GM12878 (cell line): ENCODE measurements at regions not wholly inside any gene's neighbourhood (a gene's known extent, or its start where the extent isn't known, plus 50 kb on each side); places are given as distances from the start of the nearest gene placed in this dataset.

ENCODE experiments used
- EP300 ChIP-seq, 2 experiments: fragments of 150-350 bp in 1 of 2; IDR thresholded peaks; 2 replicates each; pipeline ENCODE4 v1.6.1; 2011 to 2012; ENCODE audit warnings: low read depth in 2 of 2, low read length in 2 of 2, borderline replicate concordance in 1 of 2, improper control_type of control experiment in 1 of 2, inconsistent platforms in 1 of 2; ENCODE audit not compliant: control insufficient read depth in 1 of 2
- FOXK2 ChIP-seq: fragments of 450-650 bp; IDR thresholded peaks from 2 replicates; pipeline ENCODE4 v1.6.1; 2017; ENCODE audit warnings: mild to moderate bottlenecking, moderate library complexity
- JUNB ChIP-seq: IDR thresholded peaks from 2 replicates; pipeline ENCODE4 v1.6.1; 2016; ENCODE audit warnings: antibody characterized with exemption, mild to moderate bottlenecking
- NRF1 ChIP-seq: conservative IDR thresholded peaks from 2 replicates; pipeline ENCODE4 v1.6.1; 2011; ENCODE audit warnings: mild to moderate bottlenecking, low read depth, low read length, improper control_type of control experiment
- POLR2A ChIP-seq: IDR thresholded peaks from 2 replicates; pipeline ENCODE4 v1.6.1; 2011; ENCODE audit warnings: low read depth, mild to moderate bottlenecking, low read length
- ZNF207 ChIP-seq: fragments of 450-650 bp; IDR thresholded peaks from 2 replicates; pipeline ENCODE4 v1.6.1; 2014; ENCODE audit warnings: antibody characterized with exemption, mild to moderate bottlenecking, borderline replicate concordance
- TF ChIP-seq, protein P1 (sequence below), 3 experiments: IDR thresholded peaks in 2 of 3; conservative IDR thresholded peaks in 1 of 3; 2 replicates each; pipeline ENCODE4 v1.5.1; 2011; ENCODE audit warnings: low read depth in 3 of 3, low read length in 3 of 3, mild to moderate bottlenecking in 3 of 3, control low read depth in 2 of 3, moderate library complexity in 2 of 3, inconsistent platforms in 1 of 3, mixed read lengths in 1 of 3; ENCODE audit not compliant: control insufficient read depth in 2 of 3, insufficient read depth in 1 of 3; ENCODE audit errors: extremely low read depth in 1 of 3
- TF ChIP-seq, protein P2 (sequence below): IDR thresholded peaks from 2 replicates; pipeline ENCODE4 v1.6.1; 2012; ENCODE audit warnings: mild to moderate bottlenecking, low read depth, low read length

DNA sequence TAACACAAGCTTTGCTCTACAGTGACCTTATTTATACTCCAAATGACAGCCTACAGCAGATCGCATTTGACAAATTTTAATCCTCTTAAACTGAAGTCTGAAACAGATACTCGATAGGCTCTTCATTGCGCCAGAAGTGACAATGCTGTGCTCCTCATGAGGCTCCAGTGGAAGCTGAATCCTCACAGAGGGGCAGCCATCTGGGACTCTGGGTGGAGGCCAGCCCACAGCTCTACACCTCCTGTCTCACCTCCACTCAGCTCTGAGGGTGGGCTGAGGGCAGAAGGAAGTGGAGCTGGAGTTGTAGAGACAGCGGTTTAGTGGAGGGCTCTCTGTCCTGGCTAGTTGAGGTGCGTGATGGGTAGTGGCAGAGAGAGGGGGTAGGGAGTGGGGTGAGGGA, 283.3 kb upstream of the ANKRD55 start:
- TF ChIP-seq, protein P1, sequence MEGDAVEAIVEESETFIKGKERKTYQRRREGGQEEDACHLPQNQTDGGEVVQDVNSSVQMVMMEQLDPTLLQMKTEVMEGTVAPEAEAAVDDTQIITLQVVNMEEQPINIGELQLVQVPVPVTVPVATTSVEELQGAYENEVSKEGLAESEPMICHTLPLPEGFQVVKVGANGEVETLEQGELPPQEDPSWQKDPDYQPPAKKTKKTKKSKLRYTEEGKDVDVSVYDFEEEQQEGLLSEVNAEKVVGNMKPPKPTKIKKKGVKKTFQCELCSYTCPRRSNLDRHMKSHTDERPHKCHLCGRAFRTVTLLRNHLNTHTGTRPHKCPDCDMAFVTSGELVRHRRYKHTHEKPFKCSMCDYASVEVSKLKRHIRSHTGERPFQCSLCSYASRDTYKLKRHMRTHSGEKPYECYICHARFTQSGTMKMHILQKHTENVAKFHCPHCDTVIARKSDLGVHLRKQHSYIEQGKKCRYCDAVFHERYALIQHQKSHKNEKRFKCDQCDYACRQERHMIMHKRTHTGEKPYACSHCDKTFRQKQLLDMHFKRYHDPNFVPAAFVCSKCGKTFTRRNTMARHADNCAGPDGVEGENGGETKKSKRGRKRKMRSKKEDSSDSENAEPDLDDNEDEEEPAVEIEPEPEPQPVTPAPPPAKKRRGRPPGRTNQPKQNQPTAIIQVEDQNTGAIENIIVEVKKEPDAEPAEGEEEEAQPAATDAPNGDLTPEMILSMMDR (IDR thresholded peaks at IDR 0.05 in 2 of 3, conservative IDR thresholded peaks at IDR 0.05 in 1 of 3; ENCODE audit: control insufficient read depth in 2 of 3, extremely low read depth in 1 of 3, insufficient read depth in 1 of 3, low read depth in 3 of 3, low read length in 3 of 3) = no peak
- TF ChIP-seq ZNF207 (no peak), POLR2A (no peak), NRF1 (no peak), JUNB (no peak), EP300 (IDR thresholded peaks at IDR 0.05; ENCODE audit: borderline replicate concordance in 1 of 2, control insufficient read depth in 1 of 2, low read depth in 2 of 2, low read length in 2 of 2) (no peak), FOXK2 (no peak)
- TF ChIP-seq, protein P2, sequence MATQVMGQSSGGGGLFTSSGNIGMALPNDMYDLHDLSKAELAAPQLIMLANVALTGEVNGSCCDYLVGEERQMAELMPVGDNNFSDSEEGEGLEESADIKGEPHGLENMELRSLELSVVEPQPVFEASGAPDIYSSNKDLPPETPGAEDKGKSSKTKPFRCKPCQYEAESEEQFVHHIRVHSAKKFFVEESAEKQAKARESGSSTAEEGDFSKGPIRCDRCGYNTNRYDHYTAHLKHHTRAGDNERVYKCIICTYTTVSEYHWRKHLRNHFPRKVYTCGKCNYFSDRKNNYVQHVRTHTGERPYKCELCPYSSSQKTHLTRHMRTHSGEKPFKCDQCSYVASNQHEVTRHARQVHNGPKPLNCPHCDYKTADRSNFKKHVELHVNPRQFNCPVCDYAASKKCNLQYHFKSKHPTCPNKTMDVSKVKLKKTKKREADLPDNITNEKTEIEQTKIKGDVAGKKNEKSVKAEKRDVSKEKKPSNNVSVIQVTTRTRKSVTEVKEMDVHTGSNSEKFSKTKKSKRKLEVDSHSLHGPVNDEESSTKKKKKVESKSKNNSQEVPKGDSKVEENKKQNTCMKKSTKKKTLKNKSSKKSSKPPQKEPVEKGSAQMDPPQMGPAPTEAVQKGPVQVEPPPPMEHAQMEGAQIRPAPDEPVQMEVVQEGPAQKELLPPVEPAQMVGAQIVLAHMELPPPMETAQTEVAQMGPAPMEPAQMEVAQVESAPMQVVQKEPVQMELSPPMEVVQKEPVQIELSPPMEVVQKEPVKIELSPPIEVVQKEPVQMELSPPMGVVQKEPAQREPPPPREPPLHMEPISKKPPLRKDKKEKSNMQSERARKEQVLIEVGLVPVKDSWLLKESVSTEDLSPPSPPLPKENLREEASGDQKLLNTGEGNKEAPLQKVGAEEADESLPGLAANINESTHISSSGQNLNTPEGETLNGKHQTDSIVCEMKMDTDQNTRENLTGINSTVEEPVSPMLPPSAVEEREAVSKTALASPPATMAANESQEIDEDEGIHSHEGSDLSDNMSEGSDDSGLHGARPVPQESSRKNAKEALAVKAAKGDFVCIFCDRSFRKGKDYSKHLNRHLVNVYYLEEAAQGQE = no peak
